Stimulated activated CD4-positive, alpha-beta T cell treated with anti-CD3 and anti-CD28 coated beads, Interleukin-12 subunit alpha, Interleukin-12 subunit beta, amount 100 ng/mL, for 24 hours (primary cell): ENCODE measurements at regions not wholly inside any gene's neighbourhood (a gene's known extent, or its start where the extent isn't known, plus 50 kb on each side); places are given as distances from the start of the nearest gene placed in this dataset.

Experiments used
- DNase-seq, 2 experiments: peaks; one replicate each; pipeline ENCODE4 v3.0.0-alpha.2; 2020; ENCODE audit warnings: low read depth in 2 of 2

- no peak for DNase-seq
These were observed 132.0 kb upstream of the CTTNBP2NL start for GRCh38 chr1:112264010-112264409.

- DNase-seq, result no peak
These were observed 131.5 kb upstream of the CTTNBP2NL start for GRCh38 chr1:112264553-112264952.

GRCh38 chr1:112265931-112266330 lies 130.1 kb upstream of the CTTNBP2NL start:
- no peak for DNase-seq

- DNase-seq, result no peak
These were observed 128.8 kb upstream of the CTTNBP2NL start for GRCh38 chr1:112267206-112267605.

GRCh38 chr1:112267929-112268328 lies 128.1 kb upstream of the CTTNBP2NL start:
- DNase-seq, result no peak

GRCh38 chr1:112268408-112268807 lies 127.6 kb upstream of the CTTNBP2NL start:
- DNase-seq, result no peak

- no peak for DNase-seq
These were observed 124.7 kb upstream of the CTTNBP2NL start for GRCh38 chr1:112271270-112271669.

GRCh38 chr1:112272101-112272772 lies 123.8 kb upstream of the CTTNBP2NL start:
- no peak for DNase-seq

- no peak for DNase-seq
These were observed 111.2 kb upstream of the CTTNBP2NL start for GRCh38 chr1:112284796-112285195.

GRCh38 chr1:112285316-112285715 lies 110.7 kb upstream of the CTTNBP2NL start:
- no peak for DNase-seq

- DNase-seq, result no peak
These were observed 110.3 kb upstream of the CTTNBP2NL start for GRCh38 chr1:112285746-112286145.

GRCh38 chr1:112296908-112297307 lies 99.1 kb upstream of the CTTNBP2NL start:
- DNase-seq, result no peak

- DNase-seq, result no peak
These were observed 98.5 kb upstream of the CTTNBP2NL start for GRCh38 chr1:112297536-112297935.

- peak in 1 of 2 experiments; percentile 29 for DNase-seq
These were observed 97.5 kb upstream of the CTTNBP2NL start for GRCh38 chr1:112298558-112298957.

- no peak for DNase-seq
These were observed 91.9 kb upstream of the CTTNBP2NL start for GRCh38 chr1:112304126-112304525.

- no peak for DNase-seq
These were observed 91.4 kb upstream of the CTTNBP2NL start for GRCh38 chr1:112304612-112305011.

GRCh38 chr1:112307930-112308591 lies 88.0 kb upstream of the CTTNBP2NL start:
- DNase-seq, result no peak

- no peak for DNase-seq
These were observed 87.3 kb upstream of the CTTNBP2NL start for GRCh38 chr1:112308716-112309115.

GRCh38 chr1:112309499-112309898 lies 86.5 kb upstream of the CTTNBP2NL start:
- no peak for DNase-seq

- DNase-seq, result no peak
These were observed 83.7 kb upstream of the CTTNBP2NL start for GRCh38 chr1:112312315-112312714.

- no peak for DNase-seq
These were observed 83.1 kb upstream of the CTTNBP2NL start for GRCh38 chr1:112312879-112313278.

GRCh38 chr1:112316254-112316913 lies 79.6 kb upstream of the CTTNBP2NL start:
- DNase-seq, result no peak

GRCh38 chr1:112317140-112317539 lies 78.9 kb upstream of the CTTNBP2NL start:
- no peak for DNase-seq
